HEK293 (cell line): ENCODE measurements at regions not wholly inside any gene's neighbourhood (a gene's known extent, or its start where the extent isn't known, plus 50 kb on each side); places are given as distances from the start of the nearest gene placed in this dataset.
A peak's percentile ranks its signal among the peaks of the same experiment; 100 is the strongest.

ENCODE experiments used
- CTCF ChIA-PET: fragments of 350-600 bp; formaldehyde crosslinking; extraction: SDS; loops from one replicate; lab custom pipeline; 2021; ENCODE audit warnings: antibody characterized with exemption; lab: Yijun Ruan, JAX
- POLR2A ChIA-PET: fragments of 300-600 bp; formaldehyde crosslinking; extraction: SDS; loops from one replicate; lab custom pipeline; 2020; ENCODE audit warnings: antibody characterized with exemption, inconsistent platforms; lab: Yijun Ruan, JAX
- H3K27ac ChIP-seq: fragments of 200-500 bp; sonication (Bioruptor generic); 2 replicates; pipeline ENCODE4 v1.5.1; 2014; ENCODE audit warnings: low read depth, low read length, control low read depth, inconsistent platforms; ENCODE audit errors: extremely low read depth
- H3K36me3 ChIP-seq, 2 experiments: fragments of 200-500 bp in 1 of 2; sonication (Bioruptor generic) in 1 of 2; 1 replicate in 1 of 2; 2 replicates in 1 of 2; pipeline ENCODE4 v1.5.1; 2014 to 2017; ENCODE audit warnings: inconsistent platforms in 2 of 2, low read length in 2 of 2; ENCODE audit not compliant: control insufficient read depth in 2 of 2, insufficient read depth in 1 of 2
- H3K4me1 ChIP-seq: fragments of 200-500 bp; sonication (Bioruptor generic); 2 replicates; pipeline ENCODE4 v1.5.1; 2014; ENCODE audit warnings: mild to moderate bottlenecking, low read length, inconsistent platforms; ENCODE audit not compliant: control insufficient read depth, insufficient read depth
- H3K4me3 ChIP-seq: 2 replicates; pipeline ENCODE4 v1.5.1; 2011; ENCODE audit warnings: low read depth, mild to moderate bottlenecking, control low read depth, low read length, moderate library complexity
- H3K9me3 ChIP-seq: fragments of 200-500 bp; sonication (Bioruptor generic); 2 replicates; pipeline ENCODE4 v1.5.1; 2014; ENCODE audit warnings: low read depth, low read length, inconsistent platforms; ENCODE audit not compliant: control insufficient read depth, insufficient read depth
- HOXC10 ChIP-seq: sonication (generic); formaldehyde crosslinking; IDR thresholded peaks from 2 replicates; pipeline ENCODE4 v1.8.1; 2023; ENCODE audit warnings: mild to moderate bottlenecking, missing genetic modification reagents
- HOXD13 ChIP-seq: sonication (generic); formaldehyde crosslinking; IDR thresholded peaks from 2 replicates; pipeline ENCODE4 v1.8.0; 2022; ENCODE audit warnings: missing genetic modification reagents, borderline replicate concordance
- OSR2 ChIP-seq: fragments of 450-650 bp; formaldehyde crosslinking; IDR thresholded peaks from 2 replicates; pipeline ENCODE4 v1.5.1; 2016; ENCODE audit warnings: missing biosample characterization, missing genetic modification characterization
- PRDM6 ChIP-seq: fragments of 450-650 bp; formaldehyde crosslinking; IDR thresholded peaks from 2 replicates; pipeline ENCODE4 v1.5.1; 2017; ENCODE audit warnings: missing biosample characterization, missing genetic modification characterization
- SCRT2 ChIP-seq: fragments of 450-650 bp; formaldehyde crosslinking; IDR thresholded peaks from 2 replicates; pipeline ENCODE4 v1.5.1; 2016; ENCODE audit warnings: missing biosample characterization, missing genetic modification characterization
- SP7 ChIP-seq: fragments of 450-650 bp; formaldehyde crosslinking; IDR thresholded peaks from 2 replicates; pipeline ENCODE4 v1.5.1; 2016; ENCODE audit warnings: missing biosample characterization, missing genetic modification characterization
- ZBTB20 ChIP-seq: fragments of 450-650 bp; formaldehyde crosslinking; IDR thresholded peaks from 2 replicates; pipeline ENCODE4 v1.5.1; 2016; ENCODE audit warnings: missing biosample characterization, missing genetic modification characterization
- ZBTB21 ChIP-seq: fragments of 450-650 bp; formaldehyde crosslinking; IDR thresholded peaks from 2 replicates; pipeline ENCODE4 v1.5.1; 2017; ENCODE audit warnings: missing biosample characterization, missing genetic modification characterization
- ZFP3 ChIP-seq: fragments of 450-650 bp; formaldehyde crosslinking; IDR thresholded peaks from 2 replicates; pipeline ENCODE4 v1.5.1; 2016; ENCODE audit warnings: low read depth, missing biosample characterization, missing genetic modification characterization
- ZFP37 ChIP-seq: fragments of 450-650 bp; formaldehyde crosslinking; IDR thresholded peaks from 2 replicates; pipeline ENCODE4 v1.5.1; 2016; ENCODE audit warnings: missing biosample characterization, missing genetic modification characterization
- ZNF394 ChIP-seq: fragments of 450-650 bp; formaldehyde crosslinking; IDR thresholded peaks from 2 replicates; pipeline ENCODE4 v1.5.1; 2016; ENCODE audit warnings: missing biosample characterization, missing genetic modification characterization, mild to moderate bottlenecking, moderate library complexity, borderline replicate concordance
- ZNF433 ChIP-seq: fragments of 450-650 bp; formaldehyde crosslinking; IDR thresholded peaks from 2 replicates; pipeline ENCODE4 v1.5.1; 2016; ENCODE audit warnings: missing biosample characterization, missing genetic modification characterization, low read depth
- ZNF449 ChIP-seq: fragments of 450-650 bp; formaldehyde crosslinking; IDR thresholded peaks from 2 replicates; pipeline ENCODE4 v1.5.1; 2017; ENCODE audit warnings: missing biosample characterization, mild to moderate bottlenecking, missing genetic modification characterization, moderate library complexity
- ZNF48 ChIP-seq: fragments of 450-650 bp; formaldehyde crosslinking; IDR thresholded peaks from 2 replicates; pipeline ENCODE4 v1.5.1; 2016; ENCODE audit warnings: missing biosample characterization, missing genetic modification characterization
- ZNF558 ChIP-seq: fragments of 450-650 bp; formaldehyde crosslinking; IDR thresholded peaks from 2 replicates; pipeline ENCODE4 v1.5.1; 2016; ENCODE audit warnings: missing biosample characterization, missing genetic modification characterization
- ZNF561 ChIP-seq: fragments of 450-650 bp; IDR thresholded peaks from 2 replicates; pipeline ENCODE4 v1.5.1; 2018; ENCODE audit warnings: missing biosample characterization, missing genetic modification characterization, borderline replicate concordance
- ZNF571 ChIP-seq: fragments of 450-650 bp; formaldehyde crosslinking; IDR thresholded peaks from 2 replicates; pipeline ENCODE4 v1.5.0; 2017; ENCODE audit warnings: missing biosample characterization, missing genetic modification characterization
- ZNF623 ChIP-seq: fragments of 450-650 bp; formaldehyde crosslinking; IDR thresholded peaks from 2 replicates; pipeline ENCODE4 v1.5.1; 2016; ENCODE audit warnings: missing biosample characterization, missing genetic modification characterization
- ZNF639 ChIP-seq: fragments of 450-650 bp; formaldehyde crosslinking; IDR thresholded peaks from 2 replicates; pipeline ENCODE4 v1.5.1; 2016; ENCODE audit warnings: missing biosample characterization, missing genetic modification characterization
- TF ChIP-seq, protein P1 (sequence below): fragments of 450-650 bp; formaldehyde crosslinking; IDR thresholded peaks from 2 replicates; pipeline ENCODE4 v1.5.1; 2016; ENCODE audit warnings: missing biosample characterization, missing genetic modification characterization

DNA sequence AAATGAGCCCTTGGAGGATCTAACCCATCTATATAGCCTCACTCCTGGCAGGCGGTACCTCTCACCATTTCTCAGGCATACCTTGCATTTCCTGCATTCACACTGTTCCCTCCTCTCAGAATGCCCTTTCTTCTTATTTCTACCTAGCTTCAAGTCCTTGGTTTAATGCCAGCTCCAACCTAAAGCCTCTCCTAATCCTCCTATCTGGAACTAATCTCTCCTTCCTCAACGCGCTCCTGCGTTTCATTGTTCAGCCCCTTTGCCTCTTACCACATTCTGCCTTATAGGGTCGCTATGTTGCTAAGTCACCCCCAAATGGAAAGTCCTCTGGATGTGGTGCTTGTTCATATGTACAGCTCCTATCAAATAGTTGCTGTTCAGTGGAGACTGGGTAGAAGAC, 288.5 kb upstream of the TUT7 start:
- Histone ChIP-seq H3K9me3 (no peaks in the 10 kb centered on the region), H3K4me1 (peaks cover 19% of the 10 kb centered on the region), H3K36me3 (no peaks in the 10 kb centered on the region), H3K4me3 (no peak overlapping the region), H3K27ac (peak overlapping the region; percentile 37; the same call in 1 of the 2 replicates)
- POLR2A ChIA-PET = no interaction called here
- CTCF ChIA-PET = interaction anchor here (0.6 to 0.7 kb wide), 3 partner anchors 17 to 298 kb away, joined by 3 read pairs; no protein-coding TSS in a partner anchor
- TF ChIP-seq HOXD13 (no peak), ZNF571 (tag by site-specific recombination) (no peak), ZNF558 (no peak), ZNF48 (tag by site-specific recombination) (no peak), ZNF433 (tag by site-specific recombination) (no peak), ZFP37 (tag by site-specific recombination) (no peak), ZNF639 (tag by site-specific recombination) (no peak), ZNF394 (tag by site-specific recombination) (no peak), ZBTB21 (tag by site-specific recombination) (no peak), ZFP3 (tag by site-specific recombination) (no peak), ZNF561 (no peak), ZBTB20 (no peak)
- TF ChIP-seq, protein P1, sequence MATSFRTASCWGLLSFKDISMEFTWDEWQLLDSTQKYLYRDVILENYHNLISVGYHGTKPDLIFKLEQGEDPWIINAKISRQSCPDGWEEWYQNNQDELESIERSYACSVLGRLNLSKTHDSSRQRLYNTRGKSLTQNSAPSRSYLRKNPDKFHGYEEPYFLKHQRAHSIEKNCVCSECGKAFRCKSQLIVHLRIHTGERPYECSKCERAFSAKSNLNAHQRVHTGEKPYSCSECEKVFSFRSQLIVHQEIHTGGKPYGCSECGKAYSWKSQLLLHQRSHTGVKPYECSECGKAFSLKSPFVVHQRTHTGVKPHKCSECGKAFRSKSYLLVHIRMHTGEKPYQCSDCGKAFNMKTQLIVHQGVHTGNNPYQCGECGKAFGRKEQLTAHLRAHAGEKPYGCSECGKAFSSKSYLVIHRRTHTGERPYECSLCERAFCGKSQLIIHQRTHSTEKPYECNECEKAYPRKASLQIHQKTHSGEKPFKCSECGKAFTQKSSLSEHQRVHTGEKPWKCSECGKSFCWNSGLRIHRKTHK (tag by site-specific recombination) = no peak

- Histone ChIP-seq H3K4me1 (peaks cover 19% of the 10 kb centered on the region), H3K36me3 (no peaks in the 10 kb centered on the region), H3K9me3 (no peaks in the 10 kb centered on the region), H3K27ac (peak overlapping the region; percentile 37; the same call in 1 of the 2 replicates), H3K4me3 (no peak overlapping the region)
- ChIA-PET CTCF (interaction anchor here (0.6 kb wide), 1 partner anchor 277 kb away, joined by 3 read pairs; no protein-coding TSS in a partner anchor), POLR2A (no interaction called here)
- TF ChIP-seq SP7 (tag by site-specific recombination) (peak; percentile 41), PRDM6 (tag by site-specific recombination) (peak; percentile 55), ZNF449 (tag by site-specific recombination) (peak; percentile 98), ZBTB20 (0 out of 2 replicates have a peak, but pooled peaks have one; percentile 16), SCRT2 (peak; percentile 70), HOXC10 (no peak), OSR2 (tag by site-specific recombination) (peak; percentile 39; the same call in 1 of the 2 replicates), ZNF623 (no peak)
These were observed 287.8 kb upstream of the TUT7 start for GRCh38 chr9:86641970-86642369.
